GM10266 (cell line): ENCODE measurements at regions not wholly inside any gene's neighbourhood (a gene's known extent, or its start where the extent isn't known, plus 50 kb on each side); places are given as distances from the start of the nearest gene placed in this dataset.

Experiments
- DNase-seq: peaks from one replicate; pipeline ENCODE4 v3.0.0; 2012; ENCODE audit errors: extremely low spot score
- CTCF ChIP-seq: IDR thresholded peaks from 2 replicates; pipeline ENCODE4 v1.5.1; 2012; ENCODE audit warnings: mild to moderate bottlenecking, low read depth; ENCODE audit not compliant: control insufficient read depth, insufficient read depth; ENCODE audit errors: missing control alignments

- no peak for DNase-seq
- no peak for TF ChIP-seq CTCF
Observed at GRCh38 chr20:48562586-48563116, 265.1 kb downstream of the PREX1 start.

- DNase-seq: no peak
Observed at GRCh38 chr20:48558906-48559305, 268.9 kb downstream of the PREX1 start.

GRCh38 chr20:48557380-48557779 lies 270.4 kb downstream of the PREX1 start:
- DNase-seq: no peak
- no peak for TF ChIP-seq CTCF

More at GRCh38 chr20:48558906-48559305, 268.9 kb downstream of the PREX1 start:
- no peak for TF ChIP-seq CTCF

- TF ChIP-seq CTCF: no peak
- no peak for DNase-seq
Observed at GRCh38 chr20:48556956-48557355, 270.8 kb downstream of the PREX1 start.

GRCh38 chr20:48552550-48552949 lies 275.2 kb downstream of the PREX1 start:
- TF ChIP-seq CTCF: no peak

GRCh38 chr20:48550814-48551213 lies 277.0 kb downstream of the PREX1 start:
- TF ChIP-seq CTCF: no peak
- no peak for DNase-seq

More at GRCh38 chr20:48552550-48552949, 275.2 kb downstream of the PREX1 start:
- DNase-seq: no peak

- DNase-seq: no peak
- TF ChIP-seq CTCF: no peak
Observed at GRCh38 chr20:48547664-48548063, 280.1 kb downstream of the PREX1 start.
